ENCODE measurements at regions not wholly inside any gene's neighbourhood (a gene's known extent, or its start where the extent isn't known, plus 50 kb on each side); places are given as distances from the start of the nearest gene placed in this dataset.
"Not testable (repeated sequence)": the region's sequence is repeated elsewhere in the genome, so short reads cannot be mapped to it uniquely, and the experiment has no call there.

DNA sequence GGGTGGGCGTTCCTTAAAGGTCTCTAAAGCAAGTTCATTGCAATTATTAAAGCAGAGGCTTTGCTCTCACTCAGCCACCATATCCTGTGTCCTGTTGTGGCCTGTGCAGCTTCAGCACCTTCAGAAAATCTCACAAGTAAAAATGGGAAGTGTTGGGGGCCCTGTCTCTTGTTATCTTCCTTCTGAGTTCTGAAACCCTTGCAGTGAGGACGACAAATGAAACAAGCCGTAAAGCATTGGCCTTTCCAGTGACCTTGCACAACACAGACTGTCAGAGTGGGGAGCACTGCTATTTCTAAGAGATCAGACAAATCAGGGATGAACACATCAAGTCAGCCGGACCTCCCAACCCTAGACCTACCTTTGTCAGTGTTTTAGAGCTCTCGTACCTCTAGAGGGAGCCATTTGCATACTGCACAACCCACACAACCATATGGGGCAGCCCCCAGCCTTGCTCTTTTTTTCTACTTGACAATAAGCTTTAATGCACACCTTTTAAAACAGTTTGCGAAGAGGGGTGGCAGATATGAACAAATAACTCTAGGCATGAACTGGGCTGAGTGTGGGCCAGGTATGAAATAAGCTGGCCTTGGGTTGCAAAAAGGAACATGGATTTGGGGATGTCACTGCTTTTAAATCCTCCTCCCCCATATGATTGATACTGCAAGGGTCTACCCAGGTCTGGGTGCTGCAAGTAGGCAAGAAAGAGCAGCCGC, 89.8 kb downstream of the KATNIP start:
- DNase-seq: peak; percentile 28 to 47

- DNase-seq: no peak
Observed at GRCh38 chr16:27640277-27640600, 90.3 kb downstream of the KATNIP start.

DNA sequence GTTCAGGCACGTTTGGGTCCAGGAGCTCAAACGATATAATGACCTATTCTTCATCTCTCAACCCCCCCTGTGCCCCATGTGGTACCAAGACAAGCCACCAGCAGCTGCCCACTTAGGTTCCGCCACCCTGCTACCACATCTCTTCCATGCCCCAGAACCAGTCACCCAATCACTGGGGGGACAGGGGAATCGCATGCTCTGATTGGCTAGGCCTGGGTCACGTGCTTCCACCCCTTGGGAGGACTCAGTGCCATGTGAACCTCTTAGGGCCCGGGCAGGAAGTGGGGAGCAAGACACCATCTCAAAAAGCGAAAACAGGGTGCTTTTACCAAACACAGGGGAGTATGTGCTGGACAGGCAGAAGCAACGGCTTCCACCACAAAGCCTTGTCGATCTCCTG, 91.3 kb downstream of the KATNIP start:
- DNase-seq: no peak

- not testable (repeated sequence) for DNase-seq
Observed at GRCh38 chr16:27641734-27642415, 91.9 kb downstream of the KATNIP start.

DNA sequence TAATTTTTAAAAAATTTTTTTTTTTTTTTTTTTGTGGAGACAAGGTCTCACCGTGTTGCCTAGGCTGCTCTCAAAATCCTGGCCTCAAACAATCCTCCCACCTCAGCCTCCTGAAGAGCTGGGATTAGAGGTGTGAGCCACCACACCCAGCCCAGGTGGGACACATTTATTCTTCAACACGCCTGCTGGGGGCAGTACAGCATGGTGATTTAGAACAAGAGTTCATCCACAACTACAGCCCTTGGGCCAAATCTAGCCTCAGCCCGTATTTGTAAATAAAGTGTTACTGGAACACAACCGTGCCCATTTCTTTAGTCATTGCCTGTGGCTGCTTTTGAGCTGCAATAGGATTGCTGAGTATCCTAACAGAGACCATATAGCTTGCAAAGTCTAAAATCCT, 92.8 kb downstream of the KATNIP start:
- DNase-seq: peak; percentile 8 to 24

- no peak for DNase-seq
Observed at GRCh38 chr16:27644165-27644564, 94.2 kb downstream of the KATNIP start.

DNA sequence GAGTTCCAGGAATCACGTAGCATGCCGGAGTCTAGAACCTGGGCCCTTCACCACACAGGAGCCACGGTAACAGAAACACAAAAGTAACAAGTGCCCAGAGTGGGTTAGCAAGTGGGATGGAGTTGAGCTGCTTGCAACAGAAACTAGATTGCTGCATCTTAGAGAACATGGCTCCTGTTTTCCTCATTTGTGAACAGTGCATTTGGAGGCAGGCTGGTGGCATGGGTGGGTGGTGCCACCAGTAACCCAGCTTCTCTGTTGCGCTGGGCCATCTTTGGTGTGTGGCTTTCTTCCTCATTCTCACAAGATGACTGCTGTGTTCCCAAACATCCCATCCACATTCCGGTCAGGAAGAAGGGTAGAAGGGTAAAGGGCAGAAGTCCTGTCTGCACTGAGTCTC, 95.5 kb downstream of the KATNIP start:
- peak; percentile 58 to 85 for DNase-seq

DNA sequence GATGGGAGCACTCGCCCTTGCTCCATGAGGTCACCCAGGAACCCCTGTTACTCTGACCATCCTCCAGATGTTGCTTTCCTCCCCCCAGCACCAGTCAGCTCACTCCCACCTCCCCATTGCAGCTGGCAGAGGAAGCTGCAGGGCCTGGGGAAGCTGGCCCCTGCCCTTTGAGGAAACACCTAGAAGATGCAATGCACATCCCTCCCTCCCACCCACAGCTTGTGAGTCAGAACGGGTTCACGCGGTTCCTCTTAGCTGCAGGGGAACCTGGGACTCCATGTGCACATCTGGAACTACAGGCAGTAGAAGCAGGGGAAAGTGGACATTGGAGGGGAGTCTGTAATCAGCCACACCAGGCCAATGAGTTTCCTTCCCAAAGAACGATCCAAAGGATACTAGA, 96.9 kb downstream of the KATNIP start:
- DNase-seq: peak; percentile 67 to 90

GRCh38 chr16:27649021-27649420, 99.1 kb downstream of the KATNIP start:
- DNase-seq: no peak

- DNase-seq: no peak
Observed at GRCh38 chr16:27650073-27650701, 100.2 kb downstream of the KATNIP start.

DNA sequence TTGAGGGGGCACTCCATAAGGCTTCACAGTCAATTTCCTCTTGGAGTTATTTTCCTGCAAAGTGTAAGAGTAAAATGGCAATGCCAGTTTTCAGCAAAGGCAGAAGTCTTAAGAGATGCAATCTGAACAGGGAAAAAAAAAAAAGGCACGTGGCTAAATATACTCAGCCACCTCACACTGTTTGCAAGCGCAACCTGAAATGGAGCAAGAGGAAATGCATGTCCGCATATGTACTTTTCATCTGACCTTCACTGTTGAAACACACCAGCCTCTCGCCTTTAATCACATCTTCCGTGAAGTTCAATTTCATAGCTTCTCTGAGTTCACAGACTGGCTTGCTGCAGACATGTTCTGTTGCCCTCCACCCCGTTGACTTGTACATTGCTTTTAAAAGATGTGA, 101.4 kb downstream of the KATNIP start:
- DNase-seq: peak in 1 of 2 donors; percentile 34

DNA sequence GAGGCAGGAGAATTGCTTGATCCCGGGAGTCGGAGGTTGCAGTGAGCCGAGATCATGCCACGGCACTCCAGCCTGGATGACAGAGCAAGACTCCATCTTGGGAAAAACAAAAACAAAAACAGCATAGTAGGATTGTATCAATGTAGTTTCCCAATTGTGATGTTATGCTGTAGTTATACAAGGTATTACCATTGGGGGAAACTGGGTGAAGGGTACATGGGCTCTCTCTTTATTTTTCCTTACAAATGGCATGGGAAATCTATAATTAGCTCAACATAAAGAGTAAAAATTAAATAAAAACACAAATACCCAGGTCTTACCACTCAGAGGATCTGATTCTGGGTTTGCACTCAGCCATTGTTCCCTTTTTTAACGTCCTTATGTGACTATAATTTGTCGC, 107.9 kb downstream of the KATNIP start:
- no peak for DNase-seq

GRCh38 chr16:27660507-27660906, 110.6 kb downstream of the KATNIP start:
- DNase-seq: no peak

DNA sequence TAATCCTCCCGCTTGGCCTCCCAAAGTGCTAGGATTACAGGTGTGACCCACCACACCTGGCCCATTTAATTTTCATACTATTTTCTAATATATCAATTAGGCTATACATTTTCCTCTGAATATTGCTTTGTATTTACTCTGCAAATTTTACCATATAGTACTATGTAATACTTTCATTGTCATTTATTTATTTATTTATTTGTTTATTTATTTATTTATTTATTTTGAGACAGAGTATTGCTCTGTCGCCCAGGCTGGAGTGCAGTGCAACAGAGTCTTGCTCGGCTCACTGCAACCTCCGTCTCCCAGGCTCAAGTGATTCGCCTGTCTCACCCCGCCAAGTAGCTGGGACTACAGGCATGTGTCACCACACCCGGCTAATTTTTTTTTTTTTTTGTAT, 113.3 kb downstream of the KATNIP start:
- DNase-seq: not testable (repeated sequence)

DNA sequence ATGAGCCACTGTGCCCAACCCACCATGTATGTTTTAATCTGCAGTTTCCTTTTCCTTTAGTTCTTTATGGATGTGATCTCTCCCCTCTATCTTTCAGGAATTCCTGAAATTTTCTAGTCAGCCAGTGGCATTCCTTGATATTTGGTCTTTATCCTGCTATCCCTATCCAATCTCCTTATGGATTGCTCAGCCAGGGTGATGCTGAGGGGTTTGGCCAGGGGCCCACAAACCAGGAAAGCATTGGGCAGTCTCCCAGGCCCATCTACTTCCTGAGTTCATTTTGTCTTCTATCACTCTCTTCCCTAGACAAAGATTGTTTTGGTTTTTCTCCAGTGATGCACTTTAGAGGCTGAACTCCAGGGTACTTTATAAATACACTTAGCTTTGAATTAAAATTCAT, 115.9 kb downstream of the KATNIP start:
- no peak for DNase-seq

- DNase-seq: no peak
Observed at GRCh38 chr16:27670071-27670810, 120.3 kb downstream of the KATNIP start.

DNA sequence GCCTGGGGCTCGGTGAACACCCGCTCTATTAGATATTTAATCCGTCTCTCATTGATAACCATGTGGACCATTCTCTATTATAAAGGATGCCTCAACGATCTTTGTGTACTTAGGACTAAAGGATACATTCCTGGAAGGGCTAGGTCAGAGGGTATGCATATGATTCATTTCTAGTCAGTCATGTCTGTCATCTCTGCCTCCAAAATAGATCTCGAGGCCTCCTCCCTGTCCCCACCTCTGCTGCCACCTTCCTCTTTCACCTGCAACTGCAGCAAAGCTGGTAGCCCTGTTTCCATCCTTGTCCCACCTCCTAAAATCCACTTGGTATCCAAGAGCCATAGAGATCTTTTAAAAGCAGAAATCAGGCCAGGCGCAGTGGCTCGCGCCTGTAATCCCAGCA, 121.5 kb downstream of the KATNIP start:
- no peak for DNase-seq

GRCh38 chr16:27676839-27677238, 126.9 kb downstream of the KATNIP start:
- no peak for DNase-seq

DNA sequence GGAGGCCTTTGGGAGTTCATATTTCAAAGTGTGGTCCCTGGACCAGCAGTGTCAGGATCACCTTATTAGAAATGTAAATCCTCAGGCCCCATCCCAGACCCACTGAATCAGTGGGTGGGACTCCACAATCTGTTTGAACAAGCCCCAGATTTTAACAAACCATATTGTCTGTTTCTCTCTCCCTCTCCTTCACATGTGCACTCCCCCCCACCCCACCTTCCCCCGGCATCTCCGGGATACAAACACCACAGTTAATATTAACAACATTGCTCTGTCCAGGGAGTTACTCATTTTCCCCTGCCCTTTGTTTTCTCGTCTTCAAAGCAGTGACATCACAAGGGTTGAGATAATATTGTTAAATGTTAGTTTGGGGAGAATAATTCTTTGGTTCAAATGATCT, 127.3 kb downstream of the KATNIP start:
- DNase-seq: no peak

DNA sequence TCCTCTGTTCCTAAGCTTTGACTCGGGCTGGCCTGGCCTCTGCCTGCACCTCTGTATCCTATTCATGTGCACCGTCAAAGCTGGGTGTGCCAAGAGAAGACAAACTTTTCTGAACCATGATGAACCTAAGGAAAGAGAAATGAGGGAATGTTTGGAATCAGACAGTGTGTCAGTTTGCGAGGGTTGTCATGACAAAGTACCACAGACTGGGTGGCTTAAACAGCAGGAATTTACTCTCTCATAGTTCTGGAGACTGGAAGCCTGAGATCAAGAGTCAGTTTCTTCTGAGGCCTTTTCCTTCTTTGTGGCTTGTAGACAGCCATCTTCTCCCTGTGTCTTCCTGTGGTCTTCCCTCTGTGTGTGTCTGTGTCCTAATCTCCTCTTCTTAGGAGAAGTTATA, 129.0 kb downstream of the KATNIP start:
- no peak for DNase-seq

DNA sequence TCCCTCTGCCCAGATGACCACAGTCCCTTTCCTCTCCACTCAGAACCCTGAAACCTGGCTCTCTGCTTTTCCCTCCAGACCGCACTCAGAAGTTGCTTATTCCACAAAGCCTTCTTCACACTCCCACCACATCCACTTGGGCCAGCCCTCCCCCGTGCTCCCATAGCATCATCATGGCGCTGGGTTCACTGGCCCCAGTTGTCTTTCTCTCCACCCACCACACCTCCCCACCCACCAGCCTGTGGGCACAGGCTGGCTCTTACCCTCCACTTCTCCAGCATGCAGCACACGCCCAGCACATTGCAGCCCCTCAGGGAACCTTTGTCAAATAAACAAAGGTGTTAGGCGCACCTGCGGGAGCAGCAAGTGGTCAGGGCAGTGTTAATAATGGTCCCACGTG, 130.0 kb downstream of the KATNIP start:
- DNase-seq: no peak

- DNase-seq: no peak
Observed at GRCh38 chr16:27681681-27682080, 131.7 kb downstream of the KATNIP start.

DNA sequence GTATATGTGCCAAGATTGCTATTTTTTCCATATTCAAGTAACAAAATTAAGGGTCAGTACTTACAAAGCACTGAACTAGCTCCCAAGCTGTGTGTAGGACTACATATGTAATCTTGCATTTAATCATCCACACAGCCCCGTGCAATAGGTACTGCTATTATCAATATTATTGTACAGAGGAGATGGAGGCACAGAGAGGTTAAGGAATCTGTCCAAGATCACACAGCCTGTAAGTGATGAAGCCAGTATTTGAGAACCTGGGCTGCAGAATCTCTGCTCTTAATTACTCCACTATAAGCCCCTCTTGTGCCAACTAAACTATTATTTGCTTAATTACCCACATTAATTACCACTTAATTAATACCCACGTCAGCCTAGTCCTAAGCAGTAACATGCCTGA, 134.1 kb downstream of the KATNIP start:
- DNase-seq: no peak

DNA sequence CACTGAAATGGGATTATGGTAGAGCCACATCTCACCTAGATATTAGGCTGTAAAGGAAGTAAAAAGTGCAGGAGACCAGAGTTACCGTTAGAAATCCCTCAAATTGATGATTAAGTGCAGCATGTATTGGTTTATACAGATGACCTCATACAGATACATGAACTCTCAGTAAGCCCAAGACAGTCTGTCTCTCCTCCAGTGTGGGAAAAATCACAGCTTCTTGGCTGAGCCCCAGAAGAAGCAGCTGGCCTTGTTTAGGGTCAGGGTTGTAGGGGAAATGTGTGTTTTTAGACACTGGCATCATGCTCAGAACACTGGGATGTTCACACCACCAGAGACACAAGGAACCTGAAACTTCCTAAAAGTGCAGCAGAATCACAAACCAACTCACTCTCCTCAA, 135.9 kb downstream of the KATNIP start:
- DNase-seq: no peak

Measured in inflammatory macrophage (primary cell).